ENCODE measurements at regions not wholly inside any gene's neighbourhood (a gene's known extent, or its start where the extent isn't known, plus 50 kb on each side); places are given as distances from the start of the nearest gene placed in this dataset.
"Not testable (repeated sequence)": the region's sequence is repeated elsewhere in the genome, so short reads cannot be mapped to it uniquely, and the experiment has no call there.

DNA sequence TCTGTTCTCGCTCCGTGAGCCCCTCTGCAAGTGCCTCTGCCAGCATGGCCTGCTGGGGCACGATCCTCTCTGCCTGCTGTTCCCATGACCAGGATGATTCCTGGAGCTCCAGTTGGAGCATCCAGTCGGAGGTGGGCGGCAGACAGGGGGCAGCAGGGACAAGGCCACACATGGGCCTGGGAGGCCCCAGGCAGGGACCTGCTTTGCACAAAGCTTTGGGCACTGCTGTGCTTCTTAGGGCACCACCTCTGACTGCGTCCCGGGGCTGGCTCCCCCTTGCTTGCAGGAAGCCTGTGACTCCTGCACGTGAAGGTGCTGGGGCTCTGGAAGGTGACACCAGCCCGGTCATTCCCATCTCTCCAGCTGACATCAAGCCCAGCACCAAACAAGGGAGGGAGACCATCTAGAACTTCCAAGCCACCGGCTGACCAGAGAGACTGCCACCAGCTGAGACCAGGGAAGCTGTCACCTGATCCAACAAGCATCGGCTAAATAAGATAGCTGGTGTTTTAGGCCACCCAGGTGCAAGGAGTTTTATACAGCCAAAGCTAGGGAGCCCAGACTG is 174.8 kb upstream of the FOXD4L5 start:
- H3K4me3 ChIP-seq (ENCODE audit: insufficient read depth, low read length, poor library complexity, severe bottlenecking) = no peak overlapping the region
- no peaks in the 10 kb centered on the region for H3F3A ChIP-seq (ENCODE audit: insufficient read depth)
- no peaks in the 10 kb centered on the region for H3K36me3 ChIP-seq (ENCODE audit: low read length)
- no peaks in the 10 kb centered on the region for H3K9me2 ChIP-seq (replicated peaks; ENCODE audit: insufficient read depth, low read length)
- no peak overlapping the region for H2AFZ ChIP-seq (ENCODE audit: low read depth, low read length, severe bottlenecking)
- H3K27me3 ChIP-seq (ENCODE audit: low read length) = no peaks in the 10 kb centered on the region
- H3K79me2 ChIP-seq (ENCODE audit: insufficient read depth, low read length) = no peaks in the 10 kb centered on the region
- H3K4me2 ChIP-seq (ENCODE audit: low read depth, low read length, poor library complexity, severe bottlenecking) = no peak overlapping the region
- no peaks in the 10 kb centered on the region for H3K9me3 ChIP-seq (ENCODE audit: insufficient read depth, low read length)
- TF ChIP-seq EZH2phosphoT487 (conservative IDR thresholded peaks at IDR 0.05; ENCODE audit: low read length) = no peak
- TF ChIP-seq, protein P1, sequence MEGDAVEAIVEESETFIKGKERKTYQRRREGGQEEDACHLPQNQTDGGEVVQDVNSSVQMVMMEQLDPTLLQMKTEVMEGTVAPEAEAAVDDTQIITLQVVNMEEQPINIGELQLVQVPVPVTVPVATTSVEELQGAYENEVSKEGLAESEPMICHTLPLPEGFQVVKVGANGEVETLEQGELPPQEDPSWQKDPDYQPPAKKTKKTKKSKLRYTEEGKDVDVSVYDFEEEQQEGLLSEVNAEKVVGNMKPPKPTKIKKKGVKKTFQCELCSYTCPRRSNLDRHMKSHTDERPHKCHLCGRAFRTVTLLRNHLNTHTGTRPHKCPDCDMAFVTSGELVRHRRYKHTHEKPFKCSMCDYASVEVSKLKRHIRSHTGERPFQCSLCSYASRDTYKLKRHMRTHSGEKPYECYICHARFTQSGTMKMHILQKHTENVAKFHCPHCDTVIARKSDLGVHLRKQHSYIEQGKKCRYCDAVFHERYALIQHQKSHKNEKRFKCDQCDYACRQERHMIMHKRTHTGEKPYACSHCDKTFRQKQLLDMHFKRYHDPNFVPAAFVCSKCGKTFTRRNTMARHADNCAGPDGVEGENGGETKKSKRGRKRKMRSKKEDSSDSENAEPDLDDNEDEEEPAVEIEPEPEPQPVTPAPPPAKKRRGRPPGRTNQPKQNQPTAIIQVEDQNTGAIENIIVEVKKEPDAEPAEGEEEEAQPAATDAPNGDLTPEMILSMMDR (IDR thresholded peaks at IDR 0.05; ENCODE audit: insufficient read depth, low read length, poor library complexity, severe bottlenecking) = no peak
- H3K9ac ChIP-seq (ENCODE audit: low read length) = no peak overlapping the region
- no peaks in the 10 kb centered on the region for H4K20me1 ChIP-seq (ENCODE audit: low read depth, low read length)
- no peak overlapping the region for H3K27ac ChIP-seq (ENCODE audit: low read depth, low read length)

DNA sequence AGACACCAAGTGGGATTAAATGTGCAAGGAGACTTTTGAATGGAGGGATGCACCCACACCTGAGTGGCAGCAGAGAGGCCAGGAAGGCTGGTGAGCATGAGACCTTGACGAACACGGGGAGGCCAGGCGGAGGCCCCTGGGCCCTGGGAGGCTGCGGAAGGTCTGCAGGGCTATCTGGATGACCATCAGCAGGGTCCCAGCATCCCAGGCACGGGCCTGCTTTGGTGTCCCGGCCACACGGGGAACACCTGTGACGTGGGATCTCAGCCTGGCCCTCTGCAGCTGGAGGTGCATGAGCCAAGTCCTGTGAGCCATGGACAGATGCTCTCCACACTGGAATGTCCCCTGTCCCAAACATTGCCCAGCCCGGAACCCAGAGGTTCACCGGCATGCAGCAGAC is 174.0 kb upstream of the FOXD4L5 start:
- no peak overlapping the region for H3K4me2 ChIP-seq (ENCODE audit: low read depth, low read length, poor library complexity, severe bottlenecking)
- no peaks in the 10 kb centered on the region for H3K79me2 ChIP-seq (ENCODE audit: insufficient read depth, low read length)
- no peak overlapping the region for H3K9ac ChIP-seq (ENCODE audit: low read length)
- H3K9me3 ChIP-seq (ENCODE audit: insufficient read depth, low read length) = no peaks in the 10 kb centered on the region
- no peaks in the 10 kb centered on the region for H3K27me3 ChIP-seq (ENCODE audit: low read length)
- TF ChIP-seq, protein P1 (IDR thresholded peaks at IDR 0.05; ENCODE audit: insufficient read depth, low read length, poor library complexity, severe bottlenecking) = no peak
- no peak for TF ChIP-seq EZH2phosphoT487 (conservative IDR thresholded peaks at IDR 0.05; ENCODE audit: low read length)
- no peak overlapping the region for H3K4me3 ChIP-seq (ENCODE audit: insufficient read depth, low read length, poor library complexity, severe bottlenecking)
- H4K20me1 ChIP-seq (ENCODE audit: low read depth, low read length) = no peaks in the 10 kb centered on the region
- no peaks in the 10 kb centered on the region for H3K36me3 ChIP-seq (ENCODE audit: low read length)
- H3F3A ChIP-seq (ENCODE audit: insufficient read depth) = no peaks in the 10 kb centered on the region
- H2AFZ ChIP-seq (ENCODE audit: low read depth, low read length, severe bottlenecking) = no peak overlapping the region
- H3K27ac ChIP-seq (ENCODE audit: low read depth, low read length) = no peak overlapping the region
- no peaks in the 10 kb centered on the region for H3K9me2 ChIP-seq (replicated peaks; ENCODE audit: insufficient read depth, low read length)

DNA sequence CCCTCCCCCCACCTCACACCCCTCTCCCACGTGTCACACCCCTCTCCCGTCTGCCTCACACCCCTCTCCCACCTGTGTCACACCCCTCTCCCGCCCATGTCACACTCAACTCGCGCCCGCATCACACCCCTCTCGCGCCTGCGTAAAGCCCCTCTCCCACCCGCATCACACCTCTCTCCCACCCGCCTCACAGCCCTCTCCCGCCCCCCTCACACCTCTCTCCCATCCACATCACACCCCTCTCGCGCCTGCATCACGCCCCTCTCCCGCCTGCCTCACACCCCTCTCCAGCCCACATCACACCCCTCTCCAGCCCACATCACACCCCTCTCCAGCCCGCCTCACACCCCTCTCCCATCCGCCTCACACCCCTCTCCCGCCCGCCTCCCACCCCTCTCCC is 173.5 kb upstream of the FOXD4L5 start:
- Histone ChIP-seq H3K9me2 (replicated peaks; ENCODE audit: insufficient read depth, low read length) (no peaks in the 10 kb centered on the region), H3K4me3 (ENCODE audit: insufficient read depth, low read length, poor library complexity, severe bottlenecking) (no peak overlapping the region), H3K27ac (ENCODE audit: low read depth, low read length) (no peak overlapping the region), H3K79me2 (ENCODE audit: insufficient read depth, low read length) (no peaks in the 10 kb centered on the region), H3F3A (ENCODE audit: insufficient read depth) (no peaks in the 10 kb centered on the region), H3K9me3 (ENCODE audit: insufficient read depth, low read length) (no peaks in the 10 kb centered on the region), H4K20me1 (ENCODE audit: low read depth, low read length) (no peaks in the 10 kb centered on the region), H2AFZ (ENCODE audit: low read depth, low read length, severe bottlenecking) (no peak overlapping the region), H3K27me3 (ENCODE audit: low read length) (no peaks in the 10 kb centered on the region), H3K36me3 (ENCODE audit: low read length) (no peaks in the 10 kb centered on the region), H3K4me2 (ENCODE audit: low read depth, low read length, poor library complexity, severe bottlenecking) (no peak overlapping the region), H3K9ac (ENCODE audit: low read length) (no peak overlapping the region)
- TF ChIP-seq, protein P1 (IDR thresholded peaks at IDR 0.05; ENCODE audit: insufficient read depth, low read length, poor library complexity, severe bottlenecking) = no peak

DNA sequence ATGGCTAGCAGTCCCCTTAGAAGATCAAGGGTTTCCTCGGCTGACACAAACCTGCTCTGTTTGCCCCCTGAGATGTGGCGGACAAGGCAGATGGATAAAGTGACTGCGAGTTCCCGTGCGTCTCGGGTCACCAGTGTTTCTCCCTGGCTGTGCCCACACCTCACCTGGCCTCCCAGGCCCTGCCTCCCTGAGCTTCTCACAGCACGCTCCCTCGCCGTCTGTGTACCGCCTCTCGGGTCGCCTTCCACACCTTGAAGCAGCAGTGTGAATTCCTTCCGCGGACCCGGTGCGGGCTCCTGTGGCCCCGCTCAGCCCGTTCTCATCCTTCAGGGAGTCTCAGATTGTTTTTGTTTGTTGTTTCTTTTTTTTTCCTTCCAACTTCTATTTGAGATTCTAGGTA is 172.0 kb upstream of the FOXD4L5 start:
- H3K36me3 ChIP-seq (ENCODE audit: low read length); H3K9ac ChIP-seq (ENCODE audit: low read length); H3K27me3 ChIP-seq (ENCODE audit: low read length); H2AFZ ChIP-seq (ENCODE audit: low read depth, low read length, severe bottlenecking); H4K20me1 ChIP-seq (ENCODE audit: low read depth, low read length); H3K27ac ChIP-seq (ENCODE audit: low read depth, low read length); H3K4me2 ChIP-seq (ENCODE audit: low read depth, low read length, poor library complexity, severe bottlenecking); H3K9me2 ChIP-seq (replicated peaks; ENCODE audit: insufficient read depth, low read length); H3K79me2 ChIP-seq (ENCODE audit: insufficient read depth, low read length); H3K4me3 ChIP-seq (ENCODE audit: insufficient read depth, low read length, poor library complexity, severe bottlenecking); H3K9me3 ChIP-seq (ENCODE audit: insufficient read depth, low read length); H3F3A ChIP-seq (ENCODE audit: insufficient read depth): not testable (repeated sequence)

DNA sequence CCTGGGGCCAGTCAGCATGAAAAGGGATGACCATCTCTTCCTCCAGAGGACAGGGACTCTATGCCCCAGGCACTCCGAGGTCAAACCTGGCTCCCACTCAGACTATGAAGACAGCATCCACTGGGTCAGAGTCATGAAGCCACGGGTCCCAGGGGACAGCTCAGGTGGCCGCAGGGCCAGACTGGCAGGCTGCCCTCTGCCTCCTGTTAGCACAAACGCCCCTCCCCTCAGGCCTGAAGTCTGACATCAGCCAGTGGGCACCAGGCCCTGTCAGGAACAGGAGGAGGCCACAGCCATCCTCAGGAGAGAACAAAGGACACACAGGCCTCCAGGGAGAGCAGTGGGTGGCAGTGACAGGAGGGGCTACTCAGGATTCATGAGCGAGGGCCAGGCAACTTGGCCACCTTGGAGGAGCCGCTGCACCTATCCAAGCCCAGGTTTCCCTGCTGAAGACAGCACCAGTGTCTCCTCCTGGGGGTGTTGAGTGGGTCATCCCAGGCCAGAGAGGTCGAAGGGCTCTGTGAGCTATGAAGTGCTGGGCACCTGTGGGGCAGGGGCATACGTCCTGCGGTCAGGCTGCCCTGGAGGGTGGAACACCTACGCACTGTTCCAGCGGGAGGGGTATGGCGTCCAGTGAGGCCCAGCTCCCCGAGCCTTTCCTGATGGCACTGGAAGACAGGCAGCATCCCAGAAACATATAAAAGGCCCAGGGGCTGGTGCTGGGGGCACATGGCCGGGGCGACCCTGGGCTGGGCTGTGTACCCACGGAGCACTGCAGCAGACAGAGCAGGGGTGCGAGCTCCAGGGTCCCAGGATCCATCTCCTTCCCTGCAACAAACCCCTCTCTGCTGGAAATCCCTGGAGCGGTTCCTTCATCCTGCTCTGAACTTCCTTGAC is 171.0 kb upstream of the FOXD4L5 start:
- H3K4me3 ChIP-seq (ENCODE audit: insufficient read depth, low read length, poor library complexity, severe bottlenecking); H2AFZ ChIP-seq (ENCODE audit: low read depth, low read length, severe bottlenecking); H3K9ac ChIP-seq (ENCODE audit: low read length); H3K27ac ChIP-seq (ENCODE audit: low read depth, low read length); H3K27me3 ChIP-seq (ENCODE audit: low read length); H3K36me3 ChIP-seq (ENCODE audit: low read length); H4K20me1 ChIP-seq (ENCODE audit: low read depth, low read length); H3K9me3 ChIP-seq (ENCODE audit: insufficient read depth, low read length); H3K4me2 ChIP-seq (ENCODE audit: low read depth, low read length, poor library complexity, severe bottlenecking); H3K79me2 ChIP-seq (ENCODE audit: insufficient read depth, low read length); H3K9me2 ChIP-seq (replicated peaks; ENCODE audit: insufficient read depth, low read length); H3F3A ChIP-seq (ENCODE audit: insufficient read depth): not testable (repeated sequence)
